ENCODE measurements at regions not wholly inside any gene's neighbourhood (a gene's known extent, or its start where the extent isn't known, plus 50 kb on each side); places are given as distances from the start of the nearest gene placed in this dataset.

DNA sequence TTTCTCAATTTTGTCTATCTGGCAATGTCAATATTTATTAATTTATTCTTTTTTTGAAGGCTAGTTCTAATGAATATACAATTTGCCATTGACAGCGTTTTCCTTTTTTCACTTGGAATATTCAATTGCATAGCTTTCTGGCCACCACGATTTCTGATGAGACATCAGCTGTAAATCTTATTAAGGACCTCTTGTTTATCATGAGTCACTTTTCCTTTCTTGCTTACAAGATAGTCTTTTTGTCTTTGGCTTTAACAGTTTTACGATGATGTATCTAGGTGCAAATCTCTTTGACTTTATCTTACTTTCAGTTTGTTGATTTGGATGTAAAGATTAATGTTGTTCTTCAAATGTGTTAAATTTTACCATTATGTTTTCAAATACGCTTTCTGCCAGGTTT, 991.6 kb upstream of the SLC10A2 start:
- no peak for DNase-seq

DNA sequence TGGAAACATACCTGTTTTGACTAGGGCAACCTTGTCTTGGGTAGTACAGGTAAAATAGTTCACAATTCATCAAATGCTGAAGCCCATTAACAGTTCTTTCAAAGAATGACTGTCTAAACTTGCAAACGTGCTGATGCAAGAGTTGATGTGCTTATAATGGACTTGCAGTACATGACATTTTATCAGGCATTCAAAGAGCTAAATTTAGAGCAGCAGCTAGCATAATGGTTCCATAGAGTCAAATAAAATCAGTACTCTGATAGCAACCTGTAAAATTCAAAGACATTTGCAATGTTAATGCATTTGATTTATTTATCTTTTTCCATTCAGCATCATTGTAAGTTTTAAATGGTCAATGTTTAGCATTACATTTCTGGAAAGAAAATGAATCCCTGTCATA, 979.7 kb upstream of the SLC10A2 start:
- no peak for DNase-seq

DNA sequence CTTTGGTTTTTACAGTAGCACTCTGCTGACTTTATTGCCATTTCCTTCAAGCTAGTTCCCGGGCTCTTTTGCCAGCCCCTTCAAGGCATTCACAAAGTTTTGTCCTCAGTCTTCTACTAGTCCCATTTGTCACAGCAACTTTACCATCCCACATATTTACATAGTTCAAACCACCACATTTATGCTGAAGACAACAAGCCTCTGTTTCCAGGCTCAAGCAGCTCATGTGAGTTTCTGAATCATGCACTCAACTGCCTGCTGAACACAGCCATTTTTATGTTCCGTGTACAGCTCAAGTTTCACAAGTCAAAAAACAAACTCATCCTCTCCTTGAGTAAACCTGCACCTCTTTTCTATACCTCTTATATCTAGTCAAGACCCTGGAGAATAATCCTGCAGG, 977.0 kb upstream of the SLC10A2 start:
- no peak for DNase-seq

DNA sequence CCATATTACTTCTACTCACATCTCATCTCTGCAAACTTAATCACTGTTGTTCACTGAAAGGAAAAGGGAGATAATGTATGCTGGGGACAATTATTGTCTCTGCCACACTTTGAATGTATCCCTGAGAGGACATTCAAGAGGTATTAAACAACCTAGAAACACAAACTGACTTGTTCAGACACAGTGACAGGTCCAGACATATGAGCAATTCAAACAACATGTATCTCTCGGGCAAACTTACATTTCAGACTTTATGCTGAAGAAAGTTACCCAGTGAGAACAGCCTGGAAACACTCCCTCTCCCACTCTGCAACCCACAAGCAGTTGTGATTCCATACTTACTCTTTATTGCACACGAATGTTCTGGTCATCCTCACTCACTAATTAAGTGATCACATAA, 968.7 kb upstream of the SLC10A2 start:
- no peak for DNase-seq

DNA sequence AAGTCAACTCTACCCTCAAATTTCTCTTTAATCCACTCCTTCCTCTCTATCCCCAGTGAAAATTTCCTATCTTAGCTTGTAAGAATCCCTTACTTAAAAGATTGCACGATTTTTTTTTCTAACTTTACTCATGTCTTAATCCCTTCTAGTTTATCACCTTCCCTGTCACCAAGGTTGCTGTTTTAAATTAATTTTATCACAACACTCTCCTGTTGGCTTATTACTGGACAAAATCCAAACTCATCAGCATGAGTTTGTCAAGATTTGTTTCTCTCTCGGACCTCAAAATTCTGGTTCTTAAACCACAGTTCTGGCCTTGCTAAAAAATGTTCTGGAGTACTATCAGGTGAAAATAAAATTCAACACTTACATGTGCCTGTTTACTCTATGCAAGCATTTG, 959.1 kb upstream of the SLC10A2 start:
- no peak for DNase-seq

DNA sequence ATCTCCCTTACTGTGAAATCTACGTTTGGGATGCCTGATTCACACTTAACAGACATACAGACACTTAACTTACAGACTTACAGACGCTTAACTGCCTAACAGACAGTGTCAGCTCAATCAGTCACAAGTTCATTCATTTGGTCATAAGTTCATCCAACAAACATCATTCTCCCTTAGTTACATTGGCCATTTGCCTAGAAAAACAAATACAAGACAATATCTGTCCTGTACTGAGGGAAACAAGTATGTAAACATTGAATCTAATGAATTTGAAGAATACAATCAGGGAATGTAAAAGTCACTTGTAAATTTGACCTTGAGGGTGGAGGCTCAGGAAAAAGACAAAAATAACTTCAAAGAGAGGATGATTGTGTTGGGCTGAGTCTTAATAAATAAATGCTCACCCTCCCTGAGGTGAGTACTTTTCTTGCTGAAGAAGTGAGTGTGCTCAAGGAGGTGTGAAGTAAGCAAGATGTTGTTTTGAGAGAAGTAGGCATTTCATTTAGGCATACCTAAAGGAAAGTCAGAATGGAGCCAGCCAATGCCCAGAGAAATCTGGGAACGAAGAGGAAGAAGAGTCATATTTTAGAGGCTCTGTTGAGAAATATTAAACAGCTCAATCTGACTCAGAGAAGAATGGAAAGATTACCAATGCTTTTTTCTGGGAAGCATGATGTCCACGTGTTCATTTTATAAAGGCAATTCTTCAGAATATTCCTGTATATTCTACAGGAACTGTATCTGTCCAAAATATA, 958.4 kb upstream of the SLC10A2 start:
- DNase-seq, result no peak

DNA sequence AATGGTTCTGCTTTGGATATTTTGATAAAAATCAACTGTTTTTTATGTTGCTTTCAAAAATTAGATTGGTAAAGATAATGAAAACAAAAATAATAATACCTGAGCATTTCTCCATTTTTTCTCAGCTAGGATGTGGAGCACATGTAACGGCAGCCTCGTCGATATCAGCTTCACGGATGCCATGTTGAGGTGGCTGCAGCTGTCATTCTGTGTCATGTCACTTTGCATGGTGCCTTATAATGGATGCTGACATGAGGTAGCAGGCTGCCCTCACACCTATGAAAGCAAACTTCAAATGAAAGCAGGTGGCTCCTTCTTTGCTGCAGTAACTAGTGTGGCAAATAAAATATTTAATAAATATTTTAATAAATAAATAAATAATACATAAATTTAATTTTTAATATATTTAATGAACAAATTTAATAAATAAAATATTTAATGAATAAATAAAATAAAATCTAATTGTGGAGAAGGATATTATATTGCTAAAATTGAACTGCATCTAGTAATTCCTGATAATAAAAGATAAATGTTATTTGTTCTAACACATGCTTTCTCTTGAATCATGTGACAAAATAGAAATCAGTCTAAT, 955.7 kb upstream of the SLC10A2 start:
- DNase-seq, result no peak

DNA sequence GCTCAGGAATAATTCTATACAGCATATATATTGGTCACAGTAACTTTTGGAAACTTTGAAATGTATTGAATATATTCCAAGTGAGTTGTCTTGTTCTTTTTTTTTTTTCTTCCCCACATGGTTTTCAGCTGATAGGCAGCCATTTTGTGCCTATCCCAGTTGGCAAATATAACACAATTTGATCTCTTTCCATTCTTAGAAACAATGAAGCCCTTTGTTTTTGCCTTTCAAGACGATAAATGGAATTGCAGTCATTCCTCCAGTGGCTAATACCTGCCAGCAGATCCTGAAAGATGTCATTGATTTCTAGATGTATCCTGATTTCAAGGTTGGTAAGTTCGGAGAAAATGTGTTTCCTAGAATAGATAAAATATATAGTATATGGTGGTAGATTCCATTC, 951.1 kb upstream of the SLC10A2 start:
- DNase-seq, result no peak

DNA sequence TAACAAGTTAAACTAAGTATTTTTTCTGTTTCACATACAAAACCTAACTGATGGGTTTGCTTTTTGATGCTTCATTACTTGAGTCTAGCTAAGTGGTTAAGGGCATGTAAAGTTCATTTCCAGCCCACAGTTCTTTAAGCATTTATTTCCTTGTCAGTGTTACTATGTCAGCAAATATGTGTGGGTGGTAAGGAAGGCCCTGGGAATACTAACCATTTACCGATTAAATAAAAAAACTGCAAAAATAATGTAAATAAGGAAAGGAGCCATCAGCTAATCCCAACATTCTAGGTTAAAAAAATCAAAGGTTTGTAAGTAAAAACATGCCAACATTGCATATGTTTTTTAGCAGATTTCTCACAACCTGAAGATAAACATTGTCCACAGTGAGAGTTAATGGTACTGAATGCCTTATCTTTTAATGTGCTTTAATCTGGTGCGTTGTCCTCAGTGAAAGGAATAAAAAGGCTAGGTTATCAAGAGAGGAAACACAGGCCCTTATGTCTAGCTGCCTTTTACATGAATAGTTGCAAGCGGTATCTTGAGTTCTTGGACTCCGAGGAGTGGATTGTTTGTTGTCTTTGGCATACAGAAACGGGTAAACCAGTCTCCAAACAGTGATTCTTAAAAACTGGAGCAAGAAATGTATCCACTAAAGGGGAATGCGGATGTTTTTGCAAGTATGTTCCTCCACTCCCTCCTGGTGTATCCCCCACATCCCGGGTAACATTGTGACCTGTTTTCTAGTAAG, 949.6 kb upstream of the SLC10A2 start:
- DNase-seq, result no peak

DNA sequence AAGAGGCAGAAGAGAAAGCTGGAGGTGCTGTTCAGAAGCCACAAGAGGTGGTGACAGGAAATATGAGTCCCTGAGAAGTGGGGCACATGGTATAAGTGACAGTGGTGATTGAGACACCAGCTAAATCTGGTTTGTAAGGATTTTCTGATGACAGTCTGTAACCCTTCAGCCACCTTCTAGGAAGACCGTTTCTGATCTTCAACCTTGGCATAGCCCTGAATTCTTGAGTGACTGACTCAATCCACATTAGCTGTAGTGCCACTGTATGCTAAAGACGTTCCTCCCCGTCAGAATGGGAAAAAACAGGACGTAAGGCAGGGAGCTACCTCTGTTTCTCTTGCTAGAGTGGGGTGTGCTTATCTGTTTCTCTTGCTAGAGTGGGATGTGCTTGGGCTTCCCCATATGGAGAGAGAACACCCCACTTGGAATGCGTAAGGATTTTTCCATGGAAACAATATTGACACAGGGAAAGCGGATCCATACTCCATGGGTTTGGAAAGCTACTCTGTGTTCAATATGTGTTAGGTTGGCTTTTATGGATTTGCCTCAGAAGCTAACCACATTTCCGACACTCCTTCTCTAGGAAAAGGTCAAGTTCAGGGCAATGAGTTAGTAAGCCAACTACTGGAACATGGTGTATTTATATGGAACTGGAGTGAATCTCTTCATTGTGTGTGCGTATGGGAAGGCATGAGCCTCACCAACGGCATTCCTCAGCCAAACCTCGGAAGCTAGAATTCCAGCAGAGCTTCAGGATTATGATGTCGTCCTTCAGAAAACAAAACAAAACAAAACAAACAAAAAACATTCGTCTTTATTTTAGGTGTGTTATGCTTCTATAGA, 948.8 kb upstream of the SLC10A2 start:
- DNase-seq, result no peak

DNA sequence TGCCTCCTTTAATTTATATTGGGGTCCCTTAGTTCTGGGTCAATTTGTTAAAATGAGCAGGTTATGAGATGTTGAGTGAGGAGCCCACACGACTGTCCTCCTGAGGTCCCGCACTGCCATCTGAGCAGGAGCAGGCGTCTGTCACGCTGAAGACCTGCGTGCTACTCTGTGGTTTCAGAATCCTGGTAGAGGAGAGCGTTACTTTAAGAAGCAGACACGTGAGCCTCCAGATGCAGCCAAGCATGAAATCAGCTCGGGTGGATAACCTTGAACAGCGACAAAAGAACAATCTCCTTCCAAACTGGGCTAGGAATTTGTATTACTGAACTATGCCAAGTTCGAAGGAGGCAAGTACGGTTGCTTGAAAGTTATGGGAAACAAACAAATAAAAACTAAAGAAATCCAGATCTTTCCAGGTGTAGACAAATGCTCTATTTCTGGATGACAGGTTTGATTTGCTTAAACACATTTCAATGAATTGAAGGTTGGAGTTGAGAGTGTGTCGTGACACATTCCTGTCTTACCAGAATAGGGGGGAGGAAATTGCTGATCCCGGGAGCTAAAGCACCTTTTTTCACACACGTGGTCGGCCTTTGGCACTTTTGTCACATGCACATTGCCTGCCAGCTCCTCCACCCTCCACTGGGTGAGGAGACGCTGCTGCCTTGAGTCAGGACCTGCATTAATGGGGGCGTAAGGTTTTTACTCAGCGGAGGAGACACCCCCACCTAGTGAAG, 945.5 kb upstream of the SLC10A2 start:
- no peak for DNase-seq

DNA sequence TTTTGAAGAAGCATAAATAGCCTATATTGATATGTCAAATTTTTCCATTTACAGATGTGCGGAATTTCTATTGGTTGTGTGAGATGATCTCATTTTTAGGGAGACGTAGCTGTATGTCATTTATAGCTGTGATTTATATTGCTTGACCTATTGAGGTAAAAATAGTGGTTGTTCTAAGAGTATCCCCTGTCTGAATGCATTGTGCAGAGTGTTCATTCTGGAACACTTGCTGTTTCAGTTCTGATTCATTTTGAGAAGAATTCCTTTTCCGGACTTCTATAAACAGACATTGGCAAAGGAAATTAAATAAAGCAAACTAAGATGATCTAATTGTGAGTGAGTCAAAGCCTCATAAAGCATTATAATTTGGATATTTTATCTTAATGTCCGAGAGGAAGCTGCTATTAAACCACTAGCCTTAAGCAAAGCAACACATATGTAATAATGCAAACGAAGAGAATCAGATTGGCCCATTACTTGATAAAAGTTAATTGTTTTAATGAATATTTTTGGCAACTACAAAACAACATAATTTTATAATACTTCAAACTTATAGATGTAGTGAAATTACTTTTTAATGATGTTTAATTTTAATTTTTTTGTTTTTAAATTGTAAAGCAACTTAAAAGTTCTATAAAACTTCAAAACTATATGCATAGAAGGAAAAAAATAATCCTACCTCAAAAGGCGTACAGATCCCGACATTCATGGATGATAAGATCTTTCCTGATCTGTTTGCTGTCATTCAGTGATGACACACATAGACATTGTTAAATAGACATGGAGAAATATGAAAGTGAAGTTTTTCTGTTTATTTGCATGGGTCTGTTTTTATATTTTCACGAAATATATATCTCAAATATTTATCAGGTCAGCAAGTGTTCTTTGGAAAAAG, 942.6 kb upstream of the SLC10A2 start:
- DNase-seq, result no peak

DNA sequence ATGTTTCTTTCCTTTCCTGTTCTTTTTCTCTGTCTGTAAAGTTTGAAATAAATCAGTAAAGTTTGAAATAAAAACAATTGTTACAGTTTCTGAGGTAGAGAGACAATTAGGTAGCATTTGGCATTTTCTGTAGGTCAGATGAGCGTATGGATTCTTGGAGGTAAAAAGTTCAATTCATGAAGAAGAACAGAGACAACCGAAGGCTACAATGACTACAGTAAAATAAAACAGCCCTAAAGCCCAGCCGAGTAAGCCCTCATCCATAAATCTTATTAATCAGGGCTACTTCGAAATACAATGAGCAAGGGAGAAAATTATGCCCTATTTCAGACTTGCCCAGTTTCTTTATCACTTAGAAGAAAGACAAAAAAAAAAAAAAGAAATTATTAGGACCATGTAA, 941.9 kb upstream of the SLC10A2 start:
- no peak for DNase-seq

DNA sequence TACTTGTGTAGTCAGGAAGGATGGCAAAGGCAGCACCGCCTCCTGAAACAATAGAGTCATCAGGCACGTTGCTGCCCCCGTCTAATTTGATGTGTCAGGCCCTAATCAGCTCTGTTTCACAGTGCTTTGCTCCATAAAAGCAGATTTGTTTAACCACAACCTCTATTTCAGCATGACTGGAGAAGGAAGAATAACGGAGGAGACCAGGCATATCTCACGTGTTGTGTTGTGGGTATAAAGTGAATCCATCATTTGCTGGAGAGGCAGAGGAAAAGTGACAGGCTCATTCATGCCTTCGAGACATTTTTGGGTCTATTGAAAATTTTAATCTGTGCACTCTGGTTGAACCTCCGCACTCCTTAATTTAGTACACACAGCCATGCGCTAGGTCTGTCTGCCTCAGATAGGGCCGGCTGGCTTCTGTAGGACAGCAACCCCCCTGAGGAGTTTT, 940.4 kb upstream of the SLC10A2 start:
- DNase-seq, result no peak

DNA sequence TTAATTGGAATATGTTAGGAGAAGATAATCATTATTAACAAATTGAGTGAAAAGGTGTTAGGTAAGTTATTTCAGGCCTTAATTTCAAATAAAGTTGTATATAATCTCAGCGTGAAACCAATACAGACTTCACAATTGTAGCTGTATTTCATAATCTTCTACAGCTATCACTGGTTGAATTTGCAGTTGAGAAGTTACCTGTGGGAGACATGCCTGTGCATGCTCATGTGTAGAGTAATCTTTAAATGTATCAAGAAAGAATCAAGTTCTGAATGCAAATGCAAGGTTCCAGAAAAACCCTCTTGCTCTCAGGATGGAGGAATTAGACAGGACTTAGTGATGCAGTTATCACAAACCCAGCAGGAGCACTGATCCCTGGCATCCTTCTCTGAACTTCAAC, 938.4 kb upstream of the SLC10A2 start:
- no peak for DNase-seq

DNA sequence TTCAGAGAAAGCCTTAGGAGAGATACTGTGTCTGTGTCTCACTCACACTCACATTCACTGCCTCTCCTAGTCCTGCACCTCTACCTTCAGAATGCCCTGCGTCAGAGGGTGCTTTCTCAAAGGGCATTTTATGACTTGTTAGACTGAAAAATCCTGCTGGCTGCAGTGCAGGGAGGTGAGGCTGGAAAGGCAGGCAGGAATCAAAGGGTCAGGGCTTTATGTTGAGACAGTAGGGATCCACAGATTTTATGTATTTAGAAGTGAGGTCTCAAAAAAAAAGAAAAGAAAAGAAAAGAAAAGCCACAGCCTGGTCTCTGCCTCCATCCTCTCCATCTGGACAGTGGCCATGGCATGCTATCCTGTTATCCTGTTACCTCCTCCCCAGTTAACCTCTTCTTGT, 936.0 kb upstream of the SLC10A2 start:
- no peak for DNase-seq

DNA sequence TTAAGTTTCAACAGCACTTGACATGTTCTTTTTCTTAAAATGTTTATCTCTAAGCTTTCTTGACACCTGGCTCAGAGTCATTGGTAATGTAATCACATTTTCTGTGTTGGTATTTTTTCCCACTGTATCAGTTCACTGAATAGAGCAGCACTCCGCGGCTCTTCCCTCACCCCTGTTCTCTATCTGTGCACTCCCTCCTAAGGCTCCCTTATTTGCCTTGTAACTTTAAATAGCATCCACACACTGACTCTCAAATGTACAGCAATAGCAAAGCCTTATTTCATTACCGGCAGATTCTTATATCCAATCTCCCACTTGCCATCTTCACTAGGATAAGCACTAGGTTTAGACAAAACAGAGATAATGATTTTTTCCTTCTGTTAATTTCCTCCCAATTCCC, 935.5 kb upstream of the SLC10A2 start:
- DNase-seq, result no peak

DNA sequence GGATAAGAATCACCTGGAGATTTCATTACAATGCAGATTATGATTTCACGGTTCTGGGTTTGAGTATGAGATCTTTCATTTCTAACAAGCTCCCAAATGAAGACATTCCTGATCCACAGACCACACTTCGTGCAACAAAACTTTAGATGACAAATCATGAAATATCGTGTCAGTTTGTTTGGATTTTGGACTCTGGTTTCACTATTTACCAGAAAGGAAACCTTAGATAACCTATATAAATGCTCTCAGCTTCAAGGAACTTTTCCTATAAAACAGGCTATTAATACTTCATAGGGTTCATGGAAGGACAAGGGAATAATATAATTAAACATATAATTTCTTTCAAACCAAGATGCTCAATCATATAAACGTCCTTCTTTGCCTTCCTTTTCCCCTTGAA, 930.5 kb upstream of the SLC10A2 start:
- no peak for DNase-seq

DNA sequence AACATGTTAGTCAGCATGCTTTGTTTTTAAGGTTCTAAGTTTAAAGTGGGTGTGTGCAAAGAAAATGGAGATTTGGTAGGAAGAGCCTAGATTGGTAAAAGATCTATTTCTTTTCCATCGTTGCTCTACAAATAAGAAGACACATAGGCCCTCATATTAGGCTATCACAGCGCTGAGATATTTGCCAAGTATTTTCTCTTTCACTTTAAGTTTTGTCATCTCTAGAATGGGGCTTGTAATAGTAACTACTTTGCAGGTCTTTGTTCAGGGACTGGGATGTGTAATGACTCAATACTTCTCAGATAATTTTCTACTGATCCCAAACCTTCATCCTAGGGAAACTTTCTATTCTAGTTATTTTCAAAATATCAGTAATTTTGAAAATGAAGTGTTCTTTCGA, 917.7 kb upstream of the SLC10A2 start:
- no peak for DNase-seq

DNA sequence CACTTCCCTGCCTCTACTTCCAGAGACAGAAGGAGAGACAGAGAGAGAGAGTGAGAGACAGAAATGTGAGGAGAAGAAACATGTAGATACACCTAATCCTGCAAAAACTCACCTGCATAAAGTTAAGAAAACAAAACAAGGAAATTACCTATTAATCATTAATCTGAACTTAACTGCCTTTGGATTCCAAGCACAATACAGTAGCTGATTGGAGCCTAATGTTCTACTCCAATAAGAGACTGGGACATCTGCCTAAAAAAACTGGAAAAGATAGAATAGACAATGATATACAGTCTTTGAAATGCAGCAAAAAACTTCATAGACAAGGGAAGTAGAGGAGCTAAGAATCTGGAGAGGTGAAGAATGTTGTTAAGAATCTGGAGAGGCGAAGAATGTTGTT, 910.2 kb upstream of the SLC10A2 start:
- no peak for DNase-seq

DNA sequence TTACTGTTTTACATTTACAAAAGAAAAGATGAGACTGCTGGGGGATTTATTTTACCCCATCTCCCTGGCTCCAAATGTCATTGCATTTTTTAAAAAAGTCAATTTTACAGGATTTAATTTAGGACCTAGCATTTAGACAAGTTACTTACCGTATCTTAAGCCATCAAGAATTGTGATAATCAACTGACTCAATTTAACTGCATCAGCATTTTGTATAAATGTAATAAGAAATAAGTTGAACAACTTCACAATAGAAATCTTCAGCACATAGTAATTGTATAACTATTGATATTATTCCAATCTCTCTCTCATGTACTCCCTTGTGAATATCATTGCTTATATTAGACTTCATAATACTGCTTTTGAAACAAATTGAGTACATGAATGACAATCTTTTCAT, 907.5 kb upstream of the SLC10A2 start:
- no peak for DNase-seq

Data from MV-4-11 (cell line).